KMS-11 (cell line): ENCODE measurements at regions not wholly inside any gene's neighbourhood (a gene's known extent, or its start where the extent isn't known, plus 50 kb on each side); places are given as distances from the start of the nearest gene placed in this dataset.

ENCODE experiments used
- H2AFZ ChIP-seq: fragments of 200-600 bp; sonication (generic); 2 replicates; pipeline ENCODE4 v1.6.1; 2016; ENCODE audit warnings: antibody characterized with exemption, mixed run types, low read depth
- H3K27ac ChIP-seq: fragments of 200-600 bp; sonication (generic); 2 replicates; pipeline ENCODE4 v1.6.1; 2016; ENCODE audit warnings: mild to moderate bottlenecking, mixed run types
- H3K27me3 ChIP-seq: fragments of 200-600 bp; sonication (generic); 2 replicates; pipeline ENCODE4 v1.6.1; 2017; ENCODE audit warnings: mild to moderate bottlenecking, low read depth, mixed run types, moderate library complexity; ENCODE audit not compliant: insufficient read depth
- H3K36me3 ChIP-seq: fragments of 200-600 bp; sonication (generic); 2 replicates; pipeline ENCODE4 v1.6.1; 2017; ENCODE audit warnings: mild to moderate bottlenecking, mixed run types; ENCODE audit not compliant: insufficient read depth
- H3K4me1 ChIP-seq: fragments of 200-600 bp; sonication (generic); 2 replicates; pipeline ENCODE4 v1.6.1; 2016; ENCODE audit warnings: mild to moderate bottlenecking, low read depth, mixed run types; ENCODE audit not compliant: poor library complexity, severe bottlenecking
- H3K4me2 ChIP-seq: fragments of 200-600 bp; sonication (generic); 2 replicates; pipeline ENCODE4 v1.7.0; 2016; ENCODE audit warnings: mild to moderate bottlenecking, mixed run types
- H3K4me3 ChIP-seq: fragments of 200-600 bp; sonication (generic); IDR thresholded peaks from 2 replicates; pipeline ENCODE4 v1.6.1; 2017; ENCODE audit warnings: low read depth, low read length, mixed read lengths; ENCODE audit not compliant: insufficient read depth
- H3K79me2 ChIP-seq: fragments of 200-600 bp; sonication (generic); 2 replicates; pipeline ENCODE4 v1.6.1; 2016; ENCODE audit warnings: low read depth, mixed run types; ENCODE audit not compliant: insufficient read depth
- H3K9ac ChIP-seq: fragments of 200-600 bp; sonication (generic); 2 replicates; pipeline ENCODE4 v1.6.1; 2016; ENCODE audit warnings: mild to moderate bottlenecking, mixed run types
- H4K20me1 ChIP-seq: fragments of 200-600 bp; sonication (generic); 2 replicates; pipeline ENCODE4 v1.6.1; 2016; ENCODE audit warnings: mild to moderate bottlenecking, mixed run types; ENCODE audit not compliant: insufficient read depth
- CTCF ChIP-seq: fragments of 200-600 bp; sonication (generic); conservative IDR thresholded peaks from 2 replicates; pipeline ENCODE4 v1.6.1; 2017; ENCODE audit warnings: low read depth, mild to moderate bottlenecking, antibody characterized with exemption, low read length, moderate library complexity, mixed read lengths

GRCh38 chr6:156189195-156189594 lies 588.0 kb upstream of the ARID1B start:
- no peaks in the 10 kb centered on the region for H3K27me3 ChIP-seq
- H2AFZ ChIP-seq = no peak overlapping the region
- H3K4me2 ChIP-seq = no peak overlapping the region
- no peaks in the 10 kb centered on the region for H3K79me2 ChIP-seq
- no peaks in the 10 kb centered on the region for H3K36me3 ChIP-seq
- no peak for TF ChIP-seq CTCF
- H4K20me1 ChIP-seq = no peaks in the 10 kb centered on the region
- no peak overlapping the region for H3K4me3 ChIP-seq
- H3K4me1 ChIP-seq = no peaks in the 10 kb centered on the region
- H3K9ac ChIP-seq = no peak overlapping the region
- H3K27ac ChIP-seq = no peak overlapping the region

GRCh38 chr6:156185113-156185512 lies 592.1 kb upstream of the ARID1B start:
- no peak for TF ChIP-seq CTCF
- no peak overlapping the region for H3K9ac ChIP-seq
- no peaks in the 10 kb centered on the region for H3K27me3 ChIP-seq
- H4K20me1 ChIP-seq = no peaks in the 10 kb centered on the region
- no peak overlapping the region for H2AFZ ChIP-seq
- no peaks in the 10 kb centered on the region for H3K79me2 ChIP-seq
- no peak overlapping the region for H3K27ac ChIP-seq
- H3K4me3 ChIP-seq = no peak overlapping the region
- H3K4me1 ChIP-seq = no peaks in the 10 kb centered on the region
- no peaks in the 10 kb centered on the region for H3K36me3 ChIP-seq
- no peak overlapping the region for H3K4me2 ChIP-seq

- no peaks in the 10 kb centered on the region for H3K36me3 ChIP-seq
- H3K79me2 ChIP-seq = no peaks in the 10 kb centered on the region
- no peaks in the 10 kb centered on the region for H3K4me1 ChIP-seq
- H3K4me2 ChIP-seq = no peak overlapping the region
- H4K20me1 ChIP-seq = no peaks in the 10 kb centered on the region
- TF ChIP-seq CTCF = no peak
- no peak overlapping the region for H3K9ac ChIP-seq
- H3K4me3 ChIP-seq = no peak overlapping the region
- no peaks in the 10 kb centered on the region for H3K27me3 ChIP-seq
- H2AFZ ChIP-seq = no peak overlapping the region
- H3K27ac ChIP-seq = no peak overlapping the region
Observed at GRCh38 chr6:156183678-156184077, 593.5 kb upstream of the ARID1B start.

GRCh38 chr6:156182356-156182755 lies 594.8 kb upstream of the ARID1B start:
- Histone ChIP-seq H3K4me1 (no peaks in the 10 kb centered on the region), H3K27me3 (no peaks in the 10 kb centered on the region), H3K4me3 (no peak overlapping the region), H3K4me2 (no peak overlapping the region), H3K36me3 (no peaks in the 10 kb centered on the region), H3K9ac (no peak overlapping the region), H2AFZ (no peak overlapping the region), H4K20me1 (no peaks in the 10 kb centered on the region), H3K27ac (no peak overlapping the region), H3K79me2 (no peaks in the 10 kb centered on the region)
- no peak for TF ChIP-seq CTCF

GRCh38 chr6:156181506-156181905 lies 595.7 kb upstream of the ARID1B start:
- H3K4me2 ChIP-seq = no peak overlapping the region
- H3K79me2 ChIP-seq = no peaks in the 10 kb centered on the region
- H3K9ac ChIP-seq = no peak overlapping the region
- no peaks in the 10 kb centered on the region for H3K27me3 ChIP-seq
- H3K27ac ChIP-seq = no peak overlapping the region
- no peaks in the 10 kb centered on the region for H3K4me1 ChIP-seq
- no peaks in the 10 kb centered on the region for H4K20me1 ChIP-seq
- no peak for TF ChIP-seq CTCF
- no peaks in the 10 kb centered on the region for H3K36me3 ChIP-seq
- no peak overlapping the region for H3K4me3 ChIP-seq
- no peak overlapping the region for H2AFZ ChIP-seq
